ENCODE measurements at regions not wholly inside any gene's neighbourhood (a gene's known extent, or its start where the extent isn't known, plus 50 kb on each side); places are given as distances from the start of the nearest gene placed in this dataset.

DNA sequence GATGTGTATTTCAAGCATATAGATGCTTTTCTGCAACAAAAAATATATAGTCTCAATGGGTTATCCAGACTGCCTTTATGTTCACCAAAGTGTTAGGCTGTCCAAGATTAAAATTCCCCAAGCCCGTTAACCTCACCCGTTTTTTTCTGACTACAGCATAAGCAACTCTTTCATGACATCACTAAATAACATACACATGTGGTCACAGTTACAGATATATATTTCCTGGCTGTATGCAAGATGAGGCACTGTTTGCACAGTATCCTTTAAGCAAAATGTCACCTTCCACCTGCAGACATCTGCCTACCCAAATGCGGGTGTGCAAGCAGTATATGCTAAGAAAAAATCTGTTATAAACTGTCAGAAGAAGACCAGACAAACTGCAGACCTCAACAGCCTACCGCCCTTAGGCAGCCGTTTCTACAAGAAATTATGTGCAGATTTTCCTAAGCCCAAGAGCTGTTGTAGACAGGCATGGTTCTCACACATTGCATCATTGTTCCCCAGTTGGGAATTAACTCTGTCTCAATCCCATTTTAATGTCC lies 183.1 kb upstream of the MXRA5 start:
- H3K9me1 ChIP-seq (replicated peaks; ENCODE audit: control insufficient read depth, extremely low read depth, insufficient read depth, low read length): no peaks in the 10 kb centered on the region
- no peaks in the 10 kb centered on the region for H3K36me3 ChIP-seq (ENCODE audit: control insufficient read depth in 2 of 2, extremely low read depth in 1 of 2, insufficient read depth in 2 of 2, low read length in 2 of 2)
- FAIRE-seq (peak; percentile 24), DNase-seq (ENCODE audit: low read depth, low spot score) (no peak)
- ChIA-PET POLR2A (no interaction called here), CTCF (no interaction called here)
- H3K9ac ChIP-seq (replicated peaks; ENCODE audit: extremely low read depth, insufficient read depth, low read length): no peak overlapping the region
- no peak overlapping the region for H3K27ac ChIP-seq (ENCODE audit: insufficient read depth, low read depth, low read length)
- H3K4me1 ChIP-seq (ENCODE audit: control insufficient read depth, extremely low read depth, insufficient read depth, low read length): no peaks in the 10 kb centered on the region
- no peaks in the 10 kb centered on the region for H3K9me3 ChIP-seq (replicated peaks; ENCODE audit: control insufficient read depth, insufficient read depth, low read length)
- TF ChIP-seq EZH2 (IDR thresholded peaks at IDR 0.05; ENCODE audit: borderline replicate concordance, low read depth, low read length, severe bottlenecking): no peak
- no peak for TF ChIP-seq POLR2A (IDR thresholded peaks at IDR 0.05; ENCODE audit: low read depth, low read length)
- TF ChIP-seq, protein P1, sequence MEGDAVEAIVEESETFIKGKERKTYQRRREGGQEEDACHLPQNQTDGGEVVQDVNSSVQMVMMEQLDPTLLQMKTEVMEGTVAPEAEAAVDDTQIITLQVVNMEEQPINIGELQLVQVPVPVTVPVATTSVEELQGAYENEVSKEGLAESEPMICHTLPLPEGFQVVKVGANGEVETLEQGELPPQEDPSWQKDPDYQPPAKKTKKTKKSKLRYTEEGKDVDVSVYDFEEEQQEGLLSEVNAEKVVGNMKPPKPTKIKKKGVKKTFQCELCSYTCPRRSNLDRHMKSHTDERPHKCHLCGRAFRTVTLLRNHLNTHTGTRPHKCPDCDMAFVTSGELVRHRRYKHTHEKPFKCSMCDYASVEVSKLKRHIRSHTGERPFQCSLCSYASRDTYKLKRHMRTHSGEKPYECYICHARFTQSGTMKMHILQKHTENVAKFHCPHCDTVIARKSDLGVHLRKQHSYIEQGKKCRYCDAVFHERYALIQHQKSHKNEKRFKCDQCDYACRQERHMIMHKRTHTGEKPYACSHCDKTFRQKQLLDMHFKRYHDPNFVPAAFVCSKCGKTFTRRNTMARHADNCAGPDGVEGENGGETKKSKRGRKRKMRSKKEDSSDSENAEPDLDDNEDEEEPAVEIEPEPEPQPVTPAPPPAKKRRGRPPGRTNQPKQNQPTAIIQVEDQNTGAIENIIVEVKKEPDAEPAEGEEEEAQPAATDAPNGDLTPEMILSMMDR (IDR thresholded peaks at IDR 0.05; ENCODE audit: extremely low read depth in 1 of 2, insufficient read depth in 1 of 2, low read depth in 1 of 2, low read length in 2 of 2): no peak
- no peak for TF ChIP-seq MYC (IDR thresholded peaks at IDR 0.05; ENCODE audit: low read depth, low read length)
- no peak for TF ChIP-seq FOS (IDR thresholded peaks at IDR 0.05; ENCODE audit: borderline replicate concordance, insufficient read depth, low read length)
- TF ChIP-seq, protein P2, sequence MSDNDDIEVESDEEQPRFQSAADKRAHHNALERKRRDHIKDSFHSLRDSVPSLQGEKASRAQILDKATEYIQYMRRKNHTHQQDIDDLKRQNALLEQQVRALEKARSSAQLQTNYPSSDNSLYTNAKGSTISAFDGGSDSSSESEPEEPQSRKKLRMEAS (IDR thresholded peaks at IDR 0.05; ENCODE audit: insufficient read depth, insufficient read length): no peak
- no peak for TF ChIP-seq GATA2 (IDR thresholded peaks at IDR 0.05; ENCODE audit: insufficient read depth, insufficient read length, low read depth, low read length)
- TF ChIP-seq POLR2AphosphoS5 (IDR thresholded peaks at IDR 0.05; ENCODE audit: insufficient read depth, low read depth, low read length): no peak
- no peak for TF ChIP-seq JUN (IDR thresholded peaks at IDR 0.05; ENCODE audit: borderline replicate concordance, insufficient read depth, insufficient read length, low read depth)
- no peak overlapping the region for H3K4me2 ChIP-seq (ENCODE audit: insufficient read depth, low read length)
- intact Hi-C loops (cut with micrococcal nuclease) (no loop called here), dilution Hi-C loops (cut with MboI; ENCODE audit: extremely low pct_ligation_motif_present, low sequenced_read_pairs) (no loop called here)
- BruUV-seq (replicated peaks): no TSS peak
- no peaks in the 10 kb centered on the region for H4K20me1 ChIP-seq (replicated peaks; ENCODE audit: control insufficient read depth, extremely low read depth, insufficient read depth, low read length)
- no peak overlapping the region for H3K4me3 ChIP-seq (replicated peaks in 1 of 3; ENCODE audit: insufficient read depth in 1 of 3, low read depth in 1 of 3, low read length in 3 of 3)
- no peaks in the 10 kb centered on the region for H3K79me2 ChIP-seq (ENCODE audit: control insufficient read depth, insufficient read depth, low read length)
- H3K27me3 ChIP-seq (ENCODE audit: control insufficient read depth in 2 of 2, insufficient read depth in 2 of 2, low read length in 2 of 2): no peaks in the 10 kb centered on the region
- no peak overlapping the region for H2AFZ ChIP-seq (ENCODE audit: low read depth, low read length)
